GM23248 (cell line): ENCODE measurements at regions not wholly inside any gene's neighbourhood (a gene's known extent, or its start where the extent isn't known, plus 50 kb on each side); places are given as distances from the start of the nearest gene placed in this dataset.

ENCODE experiments used
- EZH2 ChIP-seq: fragments of 200-600 bp; sonication (generic); IDR thresholded peaks from 2 replicates; pipeline ENCODE4 v1.6.1; 2018; ENCODE audit warnings: antibody characterized with exemption, mild to moderate bottlenecking; ENCODE audit not compliant: insufficient read depth, poor library complexity, severe bottlenecking
- EZH2phosphoT487 ChIP-seq: fragments of 200-600 bp; sonication (generic); IDR thresholded peaks from 2 replicates; pipeline ENCODE4 v1.6.1; 2018; ENCODE audit warnings: antibody characterized with exemption, moderate library complexity, mild to moderate bottlenecking, low read depth; ENCODE audit not compliant: insufficient read depth

DNA sequence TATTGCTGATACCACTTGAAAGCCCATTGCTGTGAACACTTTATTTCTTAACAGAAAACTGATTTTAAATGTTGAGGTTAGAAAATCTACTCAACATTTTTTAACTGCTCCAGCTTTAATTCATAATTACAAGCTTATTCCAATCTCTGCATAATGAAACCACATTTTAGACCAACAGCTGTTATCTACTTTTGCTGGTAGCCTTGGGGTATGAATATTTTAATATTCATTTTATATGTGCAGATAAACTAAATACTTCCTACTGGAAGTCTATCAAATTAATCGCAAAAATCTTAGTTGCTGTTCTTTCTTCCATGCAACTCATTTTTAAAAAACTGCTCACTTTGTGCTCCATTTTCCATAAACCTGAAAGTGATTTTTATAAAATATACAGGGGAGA is 189.3 kb upstream of the SLC35B3 start:
- TF ChIP-seq EZH2 (no peak), EZH2phosphoT487 (no peak)
